ENCODE measurements at regions not wholly inside any gene's neighbourhood (a gene's known extent, or its start where the extent isn't known, plus 50 kb on each side); places are given as distances from the start of the nearest gene placed in this dataset.

GRCh38 chr1:214108097-214108446, 120.3 kb downstream of the PROX1 start:
- no peak for DNase-seq (ENCODE audit: low read depth)

GRCh38 chr1:214111796-214112195, 124.0 kb downstream of the PROX1 start:
- no peak for DNase-seq (ENCODE audit: low read depth)
- H3K4me3 ChIP-seq (ENCODE audit: low read depth, low read length) = no peak overlapping the region
- TF ChIP-seq, protein P1, sequence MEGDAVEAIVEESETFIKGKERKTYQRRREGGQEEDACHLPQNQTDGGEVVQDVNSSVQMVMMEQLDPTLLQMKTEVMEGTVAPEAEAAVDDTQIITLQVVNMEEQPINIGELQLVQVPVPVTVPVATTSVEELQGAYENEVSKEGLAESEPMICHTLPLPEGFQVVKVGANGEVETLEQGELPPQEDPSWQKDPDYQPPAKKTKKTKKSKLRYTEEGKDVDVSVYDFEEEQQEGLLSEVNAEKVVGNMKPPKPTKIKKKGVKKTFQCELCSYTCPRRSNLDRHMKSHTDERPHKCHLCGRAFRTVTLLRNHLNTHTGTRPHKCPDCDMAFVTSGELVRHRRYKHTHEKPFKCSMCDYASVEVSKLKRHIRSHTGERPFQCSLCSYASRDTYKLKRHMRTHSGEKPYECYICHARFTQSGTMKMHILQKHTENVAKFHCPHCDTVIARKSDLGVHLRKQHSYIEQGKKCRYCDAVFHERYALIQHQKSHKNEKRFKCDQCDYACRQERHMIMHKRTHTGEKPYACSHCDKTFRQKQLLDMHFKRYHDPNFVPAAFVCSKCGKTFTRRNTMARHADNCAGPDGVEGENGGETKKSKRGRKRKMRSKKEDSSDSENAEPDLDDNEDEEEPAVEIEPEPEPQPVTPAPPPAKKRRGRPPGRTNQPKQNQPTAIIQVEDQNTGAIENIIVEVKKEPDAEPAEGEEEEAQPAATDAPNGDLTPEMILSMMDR (conservative IDR thresholded peaks at IDR 0.05; ENCODE audit: low read depth, low read length) = no peak

More at GRCh38 chr1:214108097-214108446, 120.3 kb downstream of the PROX1 start:
- no peak overlapping the region for H3K4me3 ChIP-seq (ENCODE audit: low read depth, low read length)
- TF ChIP-seq, protein P1 (conservative IDR thresholded peaks at IDR 0.05; ENCODE audit: low read depth, low read length) = no peak

DNA sequence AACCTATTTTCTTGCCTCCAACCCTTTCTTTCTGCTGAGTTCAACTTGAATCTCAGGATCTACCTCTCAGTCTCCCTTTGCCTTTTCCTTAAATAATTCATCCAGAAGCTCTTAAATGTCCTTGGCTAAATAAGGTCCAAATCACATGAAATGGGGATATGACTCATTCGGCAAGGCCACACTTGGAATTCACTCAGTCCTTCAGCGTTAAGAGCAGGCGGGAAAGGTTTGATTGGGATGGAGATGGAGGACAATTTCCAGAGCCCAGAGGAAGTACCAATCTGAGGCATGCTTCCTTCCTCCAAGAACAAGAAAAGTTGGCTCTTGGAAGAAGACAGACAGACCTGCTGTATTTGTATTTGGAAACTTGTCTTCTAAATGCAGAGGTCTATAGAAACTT, 128.5 kb downstream of the PROX1 start:
- TF ChIP-seq, protein P1 (conservative IDR thresholded peaks at IDR 0.05; ENCODE audit: low read depth, low read length) = no peak
- no peak overlapping the region for H3K4me3 ChIP-seq (ENCODE audit: low read depth, low read length)
- DNase-seq (ENCODE audit: low read depth) = no peak

DNA sequence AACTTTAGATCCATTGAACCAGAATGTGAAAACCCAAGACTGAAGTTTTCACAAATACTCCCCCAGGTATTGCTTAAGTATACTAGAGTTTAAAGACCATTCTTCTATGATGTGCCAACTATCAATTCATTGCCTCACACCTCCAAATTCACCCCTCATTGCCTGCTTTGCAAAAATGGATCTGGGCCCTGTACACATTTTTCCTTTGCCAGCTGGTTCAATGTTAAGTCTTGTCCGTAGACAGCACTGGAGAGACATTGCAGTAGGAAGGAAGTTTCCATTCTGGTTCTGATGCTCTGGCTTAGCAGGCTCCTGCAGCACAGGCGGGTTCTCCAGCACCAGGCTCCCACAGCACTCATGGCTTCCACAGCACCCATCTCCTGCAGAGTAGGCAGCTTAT, 130.0 kb downstream of the PROX1 start:
- TF ChIP-seq, protein P1 (conservative IDR thresholded peaks at IDR 0.05; ENCODE audit: low read depth, low read length) = no peak
- no peak for DNase-seq (ENCODE audit: low read depth)
- no peak overlapping the region for H3K4me3 ChIP-seq (ENCODE audit: low read depth, low read length)

GRCh38 chr1:214120191-214120590, 132.4 kb downstream of the PROX1 start:
- H3K4me3 ChIP-seq (ENCODE audit: low read depth, low read length) = no peak overlapping the region
- no peak for DNase-seq (ENCODE audit: low read depth)
- TF ChIP-seq, protein P1 (conservative IDR thresholded peaks at IDR 0.05; ENCODE audit: low read depth, low read length) = no peak

GRCh38 chr1:214120951-214121350, 133.2 kb downstream of the PROX1 start:
- no peak overlapping the region for H3K4me3 ChIP-seq (ENCODE audit: low read depth, low read length)
- TF ChIP-seq, protein P1 (conservative IDR thresholded peaks at IDR 0.05; ENCODE audit: low read depth, low read length) = no peak
- no peak for DNase-seq (ENCODE audit: low read depth)

GRCh38 chr1:214122110-214122509, 134.3 kb downstream of the PROX1 start:
- no peak overlapping the region for H3K4me3 ChIP-seq (ENCODE audit: low read depth, low read length)
- DNase-seq (ENCODE audit: low read depth) = no peak
- TF ChIP-seq, protein P1 (conservative IDR thresholded peaks at IDR 0.05; ENCODE audit: low read depth, low read length) = no peak

Data from choroid plexus epithelial cell (primary cell).